Bronchial epithelial cell (primary cell): ENCODE measurements at regions not wholly inside any gene's neighbourhood (a gene's known extent, or its start where the extent isn't known, plus 50 kb on each side); places are given as distances from the start of the nearest gene placed in this dataset.
A peak's percentile ranks its signal among the peaks of the same experiment; 100 is the strongest.

Experiments
- DNase-seq: peaks from one replicate; pipeline ENCODE4 v3.0.0-alpha.2; 2010; ENCODE audit warnings: low read depth
- FAIRE-seq: peaks from 2 replicates; lab custom pipeline; 2011; peaks lifted over from hg19 to GRCh38; lab: Jason Lieb, UNC
- H3K27me3 ChIP-seq: 2 replicates; pipeline ENCODE4 v1.5.1; 2011; ENCODE audit warnings: low read length; ENCODE audit not compliant: control insufficient read depth, insufficient read depth
- H3K36me3 ChIP-seq: 2 replicates; pipeline ENCODE4 v1.5.1; 2011; ENCODE audit warnings: low read length; ENCODE audit not compliant: control insufficient read depth, insufficient read depth
- H3K4me3 ChIP-seq: 2 replicates; pipeline ENCODE4 v1.5.1; 2011; ENCODE audit warnings: mild to moderate bottlenecking, low read depth, low read length, control low read depth
- TF ChIP-seq, protein P1 (sequence below): IDR thresholded peaks from 2 replicates; pipeline ENCODE4 v1.5.1; 2011; ENCODE audit warnings: mild to moderate bottlenecking, moderate library complexity, low read length, control low read depth, inconsistent platforms; ENCODE audit not compliant: insufficient read depth, severe bottlenecking

DNA sequence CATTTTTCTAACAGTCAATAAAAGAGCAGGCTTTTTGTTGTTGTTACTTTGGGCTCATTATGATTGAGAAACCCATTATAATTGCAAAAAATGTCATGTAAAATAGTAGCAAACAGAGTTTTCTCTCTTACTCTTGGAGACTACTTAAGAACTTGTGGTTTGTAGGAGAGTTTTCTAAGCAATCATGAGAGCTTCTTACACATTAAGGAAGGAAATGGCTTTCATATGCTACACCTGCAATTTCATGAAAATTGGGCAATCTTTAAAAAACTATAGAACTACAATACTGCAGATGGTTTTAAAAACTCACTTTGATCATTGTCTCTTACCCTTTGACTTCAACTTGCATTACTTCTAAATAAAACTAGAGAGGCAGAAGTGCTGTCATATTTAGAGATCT is 701.8 kb downstream of the ZPLD1 start:
- FAIRE-seq (no peak), DNase-seq (no peak)
- Histone ChIP-seq H3K27me3 (no peaks in the 10 kb centered on the region), H3K36me3 (no peaks in the 10 kb centered on the region), H3K4me3 (no peak overlapping the region)
- TF ChIP-seq, protein P1, sequence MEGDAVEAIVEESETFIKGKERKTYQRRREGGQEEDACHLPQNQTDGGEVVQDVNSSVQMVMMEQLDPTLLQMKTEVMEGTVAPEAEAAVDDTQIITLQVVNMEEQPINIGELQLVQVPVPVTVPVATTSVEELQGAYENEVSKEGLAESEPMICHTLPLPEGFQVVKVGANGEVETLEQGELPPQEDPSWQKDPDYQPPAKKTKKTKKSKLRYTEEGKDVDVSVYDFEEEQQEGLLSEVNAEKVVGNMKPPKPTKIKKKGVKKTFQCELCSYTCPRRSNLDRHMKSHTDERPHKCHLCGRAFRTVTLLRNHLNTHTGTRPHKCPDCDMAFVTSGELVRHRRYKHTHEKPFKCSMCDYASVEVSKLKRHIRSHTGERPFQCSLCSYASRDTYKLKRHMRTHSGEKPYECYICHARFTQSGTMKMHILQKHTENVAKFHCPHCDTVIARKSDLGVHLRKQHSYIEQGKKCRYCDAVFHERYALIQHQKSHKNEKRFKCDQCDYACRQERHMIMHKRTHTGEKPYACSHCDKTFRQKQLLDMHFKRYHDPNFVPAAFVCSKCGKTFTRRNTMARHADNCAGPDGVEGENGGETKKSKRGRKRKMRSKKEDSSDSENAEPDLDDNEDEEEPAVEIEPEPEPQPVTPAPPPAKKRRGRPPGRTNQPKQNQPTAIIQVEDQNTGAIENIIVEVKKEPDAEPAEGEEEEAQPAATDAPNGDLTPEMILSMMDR: no peak

GRCh38 chr3:103137830-103138229 is 703.0 kb downstream of the ZPLD1 start:
- DNase-seq: no peak
- H3K4me3 ChIP-seq: no peak overlapping the region
- no peaks in the 10 kb centered on the region for H3K36me3 ChIP-seq
- no peak for FAIRE-seq
- H3K27me3 ChIP-seq: no peaks in the 10 kb centered on the region
- TF ChIP-seq, protein P1: no peak

DNA sequence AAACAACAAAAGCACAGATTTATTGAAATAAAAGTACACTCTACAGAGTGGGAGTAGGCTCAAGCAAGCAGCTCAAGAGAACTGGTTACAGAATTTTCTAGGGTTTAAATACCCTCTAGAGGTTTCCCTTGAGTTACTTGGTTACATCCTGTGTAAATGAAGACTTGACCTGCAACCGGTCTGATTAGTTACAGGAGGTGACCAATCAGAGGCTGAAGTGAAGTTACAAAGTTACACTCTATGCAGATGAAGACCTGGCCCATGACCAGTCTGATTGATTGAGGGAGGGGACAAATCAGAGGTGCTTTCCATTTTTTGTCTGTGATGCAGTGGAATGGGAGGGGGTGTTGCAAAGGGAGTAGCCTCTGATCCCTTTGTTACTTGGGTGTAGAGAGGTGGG is 723.4 kb downstream of the ZPLD1 start:
- FAIRE-seq: no peak
- TF ChIP-seq, protein P1: no peak
- H3K4me3 ChIP-seq: no peak overlapping the region
- no peak for DNase-seq
- no peaks in the 10 kb centered on the region for H3K27me3 ChIP-seq
- no peaks in the 10 kb centered on the region for H3K36me3 ChIP-seq

DNA sequence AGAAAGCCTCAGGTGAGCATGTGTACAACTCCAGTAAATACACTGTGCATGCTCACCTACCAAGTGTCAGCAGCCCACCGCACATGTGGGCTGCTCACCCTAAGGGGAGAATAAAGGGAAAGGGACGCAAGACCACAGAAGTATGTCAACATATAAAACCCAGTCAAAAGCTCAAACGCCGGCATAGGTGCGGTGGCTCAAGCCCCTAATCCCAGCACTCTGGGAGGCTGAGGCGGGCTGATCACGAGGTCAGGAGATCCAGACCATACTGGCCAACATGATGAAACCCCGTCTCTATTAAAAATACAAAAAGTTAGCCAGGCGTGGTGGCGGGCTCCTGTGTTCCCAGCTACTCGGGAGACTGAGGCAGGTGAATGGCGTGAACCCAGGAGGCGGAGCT is 732.1 kb downstream of the ZPLD1 start:
- DNase-seq: no peak
- Histone ChIP-seq H3K4me3 (no peak overlapping the region), H3K36me3 (no peaks in the 10 kb centered on the region), H3K27me3 (no peaks in the 10 kb centered on the region)
- no peak for FAIRE-seq
- TF ChIP-seq, protein P1: no peak

DNA sequence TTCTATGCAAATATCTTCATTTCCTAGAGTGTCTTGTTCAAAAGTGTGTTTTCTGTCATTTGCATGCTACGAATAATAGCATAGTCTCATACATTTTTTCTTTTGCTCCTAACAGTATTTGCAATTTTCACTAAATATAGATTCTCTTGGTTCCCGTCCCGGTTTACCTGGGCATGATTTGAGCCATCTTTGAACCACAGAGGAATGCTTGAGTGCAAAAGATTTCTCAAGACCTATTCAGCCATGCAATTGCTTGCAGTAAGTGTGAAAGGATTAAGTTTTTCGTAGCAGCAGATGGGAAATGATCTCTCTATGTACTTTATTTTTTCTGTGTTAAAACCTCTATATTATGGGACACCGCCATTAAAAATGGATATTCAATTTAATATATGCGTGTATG is 733.0 kb downstream of the ZPLD1 start:
- TF ChIP-seq, protein P1: no peak
- DNase-seq (no peak), FAIRE-seq (no peak)
- no peaks in the 10 kb centered on the region for H3K27me3 ChIP-seq
- H3K4me3 ChIP-seq: no peak overlapping the region
- no peaks in the 10 kb centered on the region for H3K36me3 ChIP-seq

DNA sequence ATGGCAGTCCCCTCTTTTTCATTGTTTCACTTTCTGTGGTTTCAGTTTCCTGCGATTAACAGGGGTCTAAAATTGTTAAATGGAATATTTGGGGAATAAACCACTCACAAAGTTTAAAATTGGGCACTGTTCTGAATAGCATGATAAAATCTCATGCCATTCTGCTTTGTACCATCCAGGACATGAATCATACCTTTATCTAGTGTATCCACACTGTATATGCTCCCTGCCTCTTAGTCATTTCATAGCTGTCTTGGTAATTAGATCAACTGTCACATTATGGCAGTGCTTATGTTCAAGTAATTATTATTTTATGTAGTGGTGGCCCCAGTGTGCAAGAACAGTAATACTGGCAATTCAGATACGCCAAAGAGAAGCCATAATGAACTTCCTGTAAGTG is 734.5 kb downstream of the ZPLD1 start:
- FAIRE-seq (no peak), DNase-seq (peak; percentile 31)
- Histone ChIP-seq H3K4me3 (no peak overlapping the region), H3K36me3 (no peaks in the 10 kb centered on the region), H3K27me3 (no peaks in the 10 kb centered on the region)
- TF ChIP-seq, protein P1: no peak
